ENCODE measurements at regions not wholly inside any gene's neighbourhood (a gene's known extent, or its start where the extent isn't known, plus 50 kb on each side); places are given as distances from the start of the nearest gene placed in this dataset.

DNA sequence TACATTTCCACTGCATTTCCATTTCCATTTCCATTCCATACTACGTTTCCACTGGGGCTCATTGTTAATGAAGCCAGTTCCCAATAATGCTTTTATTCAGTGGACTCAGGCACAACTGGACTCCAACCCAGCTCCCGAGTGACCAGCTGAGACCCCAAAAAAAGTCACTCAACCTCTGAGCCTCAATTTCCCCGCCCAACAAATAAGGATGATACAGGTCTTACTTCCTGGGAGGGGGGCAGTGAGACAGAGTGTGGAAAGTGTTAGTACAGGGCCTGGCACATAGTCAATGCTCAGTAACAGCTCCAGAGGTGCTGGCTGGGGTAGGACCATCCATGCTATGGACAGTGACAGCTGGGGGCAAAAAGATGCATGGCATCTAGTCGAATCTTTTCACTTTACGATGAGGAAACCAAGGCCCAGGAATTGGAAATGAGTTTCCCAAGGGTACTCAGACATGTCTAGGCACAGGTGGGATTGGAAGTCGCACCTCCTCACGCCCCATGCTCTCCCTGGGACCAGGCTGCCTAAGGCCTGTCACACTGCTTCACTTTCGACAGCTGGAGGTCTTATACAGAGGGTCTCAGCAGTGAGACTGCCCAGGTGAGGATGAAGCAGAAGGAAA, 226.5 kb downstream of the ANAPC1 start:
- TF ChIP-seq RAD21 (IDR thresholded peaks at IDR 0.05; ENCODE audit: low read depth) (no peak), TEAD4 (IDR thresholded peaks at IDR 0.05) (no peak), EP300 (IDR thresholded peaks at IDR 0.05; ENCODE audit: borderline replicate concordance) (no peak), NFIC (IDR thresholded peaks at IDR 0.05) (no peak)
- TF ChIP-seq, protein P1, sequence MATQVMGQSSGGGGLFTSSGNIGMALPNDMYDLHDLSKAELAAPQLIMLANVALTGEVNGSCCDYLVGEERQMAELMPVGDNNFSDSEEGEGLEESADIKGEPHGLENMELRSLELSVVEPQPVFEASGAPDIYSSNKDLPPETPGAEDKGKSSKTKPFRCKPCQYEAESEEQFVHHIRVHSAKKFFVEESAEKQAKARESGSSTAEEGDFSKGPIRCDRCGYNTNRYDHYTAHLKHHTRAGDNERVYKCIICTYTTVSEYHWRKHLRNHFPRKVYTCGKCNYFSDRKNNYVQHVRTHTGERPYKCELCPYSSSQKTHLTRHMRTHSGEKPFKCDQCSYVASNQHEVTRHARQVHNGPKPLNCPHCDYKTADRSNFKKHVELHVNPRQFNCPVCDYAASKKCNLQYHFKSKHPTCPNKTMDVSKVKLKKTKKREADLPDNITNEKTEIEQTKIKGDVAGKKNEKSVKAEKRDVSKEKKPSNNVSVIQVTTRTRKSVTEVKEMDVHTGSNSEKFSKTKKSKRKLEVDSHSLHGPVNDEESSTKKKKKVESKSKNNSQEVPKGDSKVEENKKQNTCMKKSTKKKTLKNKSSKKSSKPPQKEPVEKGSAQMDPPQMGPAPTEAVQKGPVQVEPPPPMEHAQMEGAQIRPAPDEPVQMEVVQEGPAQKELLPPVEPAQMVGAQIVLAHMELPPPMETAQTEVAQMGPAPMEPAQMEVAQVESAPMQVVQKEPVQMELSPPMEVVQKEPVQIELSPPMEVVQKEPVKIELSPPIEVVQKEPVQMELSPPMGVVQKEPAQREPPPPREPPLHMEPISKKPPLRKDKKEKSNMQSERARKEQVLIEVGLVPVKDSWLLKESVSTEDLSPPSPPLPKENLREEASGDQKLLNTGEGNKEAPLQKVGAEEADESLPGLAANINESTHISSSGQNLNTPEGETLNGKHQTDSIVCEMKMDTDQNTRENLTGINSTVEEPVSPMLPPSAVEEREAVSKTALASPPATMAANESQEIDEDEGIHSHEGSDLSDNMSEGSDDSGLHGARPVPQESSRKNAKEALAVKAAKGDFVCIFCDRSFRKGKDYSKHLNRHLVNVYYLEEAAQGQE (IDR thresholded peaks at IDR 0.05; ENCODE audit: low read depth) = no peak
- TF ChIP-seq, protein P2, sequence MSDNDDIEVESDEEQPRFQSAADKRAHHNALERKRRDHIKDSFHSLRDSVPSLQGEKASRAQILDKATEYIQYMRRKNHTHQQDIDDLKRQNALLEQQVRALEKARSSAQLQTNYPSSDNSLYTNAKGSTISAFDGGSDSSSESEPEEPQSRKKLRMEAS (IDR thresholded peaks at IDR 0.05) = no peak

Data from Ishikawa (cell line).